BE2C (cell line): ENCODE measurements at regions not wholly inside any gene's neighbourhood (a gene's known extent, or its start where the extent isn't known, plus 50 kb on each side); places are given as distances from the start of the nearest gene placed in this dataset.

Experiments
- DNase-seq: peaks from one replicate; pipeline ENCODE4 v3.0.0-alpha.2; 2020
- H3K27me3 ChIP-seq: fragments of 250-450 bp; sonication (Bioruptor Pico); 2 replicates; pipeline ENCODE4 v1.5.1; 2020; ENCODE audit warnings: mild to moderate bottlenecking
- H3K36me3 ChIP-seq: fragments of 250-450 bp; sonication (Bioruptor Pico); 2 replicates; pipeline ENCODE4 v1.5.1; 2020; ENCODE audit warnings: mild to moderate bottlenecking
- H3K4me1 ChIP-seq: fragments of 250-450 bp; sonication (Bioruptor Pico); 2 replicates; pipeline ENCODE4 v1.5.1; 2020
- H3K4me3 ChIP-seq: 2 replicates; pipeline ENCODE4 v1.5.1; 2011; ENCODE audit warnings: low read depth, low read length
- H3K9me3 ChIP-seq: fragments of 250-450 bp; sonication (Bioruptor Pico); 2 replicates; pipeline ENCODE4 v1.5.1; 2020
- CTCF ChIP-seq: IDR thresholded peaks from 2 replicates; pipeline ENCODE4 v1.5.1; 2012; ENCODE audit warnings: mild to moderate bottlenecking, low read depth, low read length

GRCh38 chr7:118575393-118575948, 351.0 kb downstream of the ANKRD7 start:
- no peaks in the 10 kb centered on the region for H3K9me3 ChIP-seq
- DNase-seq = no peak
- H3K4me1 ChIP-seq = no peaks in the 10 kb centered on the region
- no peak for TF ChIP-seq CTCF
- no peak overlapping the region for H3K4me3 ChIP-seq
- no peaks in the 10 kb centered on the region for H3K27me3 ChIP-seq
- H3K36me3 ChIP-seq = no peaks in the 10 kb centered on the region

- no peaks in the 10 kb centered on the region for H3K36me3 ChIP-seq
- DNase-seq = no peak
- no peak for TF ChIP-seq CTCF
Observed at GRCh38 chr7:118580743-118581382, 356.4 kb downstream of the ANKRD7 start.

GRCh38 chr7:118583641-118584040, 359.1 kb downstream of the ANKRD7 start:
- TF ChIP-seq CTCF = no peak
- no peak for DNase-seq
- H3K4me1 ChIP-seq = no peaks in the 10 kb centered on the region
- H3K36me3 ChIP-seq = no peaks in the 10 kb centered on the region
- H3K4me3 ChIP-seq = no peak overlapping the region
- H3K9me3 ChIP-seq = no peaks in the 10 kb centered on the region
- no peaks in the 10 kb centered on the region for H3K27me3 ChIP-seq

More at GRCh38 chr7:118580743-118581382, 356.4 kb downstream of the ANKRD7 start:
- no peaks in the 10 kb centered on the region for H3K27me3 ChIP-seq
- no peak overlapping the region for H3K4me3 ChIP-seq
- H3K9me3 ChIP-seq = no peaks in the 10 kb centered on the region
- no peaks in the 10 kb centered on the region for H3K4me1 ChIP-seq

- H3K4me3 ChIP-seq = no peak overlapping the region
- H3K4me1 ChIP-seq = no peaks in the 10 kb centered on the region
- no peaks in the 10 kb centered on the region for H3K27me3 ChIP-seq
- no peaks in the 10 kb centered on the region; the same call in 1 of the 2 replicates for H3K9me3 ChIP-seq
- no peak for TF ChIP-seq CTCF
- no peak for DNase-seq
- H3K36me3 ChIP-seq = no peaks in the 10 kb centered on the region
Observed at GRCh38 chr7:118586248-118586647, 361.7 kb downstream of the ANKRD7 start.

- TF ChIP-seq CTCF = peak; percentile 51
- Histone ChIP-seq H3K4me3 (no peak overlapping the region), H3K4me1 (no peaks in the 10 kb centered on the region), H3K36me3 (no peaks in the 10 kb centered on the region), H3K9me3 (no peaks in the 10 kb centered on the region; the same call in 1 of the 2 replicates), H3K27me3 (no peaks in the 10 kb centered on the region)
- DNase-seq = peak; percentile 13
Observed at GRCh38 chr7:118590107-118590506, 365.6 kb downstream of the ANKRD7 start.

- no peak for DNase-seq
- TF ChIP-seq CTCF = no peak
- Histone ChIP-seq H3K27me3 (no peaks in the 10 kb centered on the region), H3K9me3 (no peaks in the 10 kb centered on the region; the same call in 1 of the 2 replicates), H3K4me1 (no peaks in the 10 kb centered on the region), H3K4me3 (no peak overlapping the region), H3K36me3 (no peaks in the 10 kb centered on the region)
Observed at GRCh38 chr7:118602090-118602489, 377.6 kb downstream of the ANKRD7 start.
